ENCODE measurements at regions not wholly inside any gene's neighbourhood (a gene's known extent, or its start where the extent isn't known, plus 50 kb on each side); places are given as distances from the start of the nearest gene placed in this dataset.

- Histone ChIP-seq H3K4me1 (ENCODE audit: control insufficient read depth, low read length) (no peaks in the 10 kb centered on the region), H3K79me2 (ENCODE audit: control insufficient read depth, low read length) (no peaks in the 10 kb centered on the region)
These were observed 65.2 kb upstream of the CTAGE1 start for GRCh38 chr18:22482948-22483347.

GRCh38 chr18:22483407-22483806 is 65.7 kb upstream of the CTAGE1 start:
- no peak overlapping the region for H3K27ac ChIP-seq (ENCODE audit: low read depth, low read length)
- no peaks in the 10 kb centered on the region for H3K9me2 ChIP-seq (replicated peaks; ENCODE audit: control insufficient read depth, low read length)
- TF ChIP-seq CTCF (IDR thresholded peaks at IDR 0.05; ENCODE audit: low read depth, low read length, poor library complexity, severe bottlenecking) (no peak), EZH2phosphoT487 (IDR thresholded peaks at IDR 0.05; ENCODE audit: borderline replicate concordance, low read length) (no peak)
- H3K4me1 ChIP-seq (ENCODE audit: control insufficient read depth, low read length) = no peaks in the 10 kb centered on the region
- H3F3A ChIP-seq (ENCODE audit: control insufficient read depth, insufficient read depth) = no peaks in the 10 kb centered on the region
- no peaks in the 10 kb centered on the region for H3K9me3 ChIP-seq (ENCODE audit: control insufficient read depth, insufficient read depth, low read length)
- H3K27me3 ChIP-seq (ENCODE audit: control insufficient read depth, low read length) = no peaks in the 10 kb centered on the region
- no peaks in the 10 kb centered on the region for H4K20me1 ChIP-seq (ENCODE audit: control insufficient read depth, insufficient read depth, low read depth, low read length)
- no peaks in the 10 kb centered on the region for H3K36me3 ChIP-seq (ENCODE audit: control insufficient read depth, low read length)
- no peak overlapping the region for H3K4me2 ChIP-seq (ENCODE audit: low read length)
- no peak overlapping the region for H3K4me3 ChIP-seq (ENCODE audit: low read length)
- no peaks in the 10 kb centered on the region for H3K79me2 ChIP-seq (ENCODE audit: control insufficient read depth, low read length)

More at GRCh38 chr18:22482948-22483347, 65.2 kb upstream of the CTAGE1 start:
- Histone ChIP-seq H4K20me1 (ENCODE audit: control insufficient read depth, insufficient read depth, low read depth, low read length) (no peaks in the 10 kb centered on the region), H3K27ac (ENCODE audit: low read depth, low read length) (no peak overlapping the region), H3K36me3 (ENCODE audit: control insufficient read depth, low read length) (no peaks in the 10 kb centered on the region), H3K4me2 (ENCODE audit: low read length) (no peak overlapping the region), H3K27me3 (ENCODE audit: control insufficient read depth, low read length) (no peaks in the 10 kb centered on the region), H3K4me3 (ENCODE audit: low read length) (no peak overlapping the region), H3K9me3 (ENCODE audit: control insufficient read depth, insufficient read depth, low read length) (no peaks in the 10 kb centered on the region), H3K9me2 (replicated peaks; ENCODE audit: control insufficient read depth, low read length) (no peaks in the 10 kb centered on the region), H3F3A (ENCODE audit: control insufficient read depth, insufficient read depth) (no peaks in the 10 kb centered on the region)
- TF ChIP-seq EZH2phosphoT487 (IDR thresholded peaks at IDR 0.05; ENCODE audit: borderline replicate concordance, low read length) (no peak), CTCF (IDR thresholded peaks at IDR 0.05; ENCODE audit: low read depth, low read length, poor library complexity, severe bottlenecking) (no peak)

GRCh38 chr18:22484471-22484870 is 66.8 kb upstream of the CTAGE1 start:
- Histone ChIP-seq H3K9me2 (replicated peaks; ENCODE audit: control insufficient read depth, low read length) (no peaks in the 10 kb centered on the region), H3K79me2 (ENCODE audit: control insufficient read depth, low read length) (no peaks in the 10 kb centered on the region), H3K9me3 (ENCODE audit: control insufficient read depth, insufficient read depth, low read length) (no peaks in the 10 kb centered on the region), H4K20me1 (ENCODE audit: control insufficient read depth, insufficient read depth, low read depth, low read length) (no peaks in the 10 kb centered on the region), H3K4me2 (ENCODE audit: low read length) (no peak overlapping the region), H3K4me1 (ENCODE audit: control insufficient read depth, low read length) (no peaks in the 10 kb centered on the region), H3K4me3 (ENCODE audit: low read length) (no peak overlapping the region), H3K36me3 (ENCODE audit: control insufficient read depth, low read length) (no peaks in the 10 kb centered on the region), H3F3A (ENCODE audit: control insufficient read depth, insufficient read depth) (no peaks in the 10 kb centered on the region), H3K27me3 (ENCODE audit: control insufficient read depth, low read length) (no peaks in the 10 kb centered on the region), H3K27ac (ENCODE audit: low read depth, low read length) (no peak overlapping the region)
- TF ChIP-seq CTCF (IDR thresholded peaks at IDR 0.05; ENCODE audit: low read depth, low read length, poor library complexity, severe bottlenecking) = no peak

- H3K9me2 ChIP-seq (replicated peaks; ENCODE audit: control insufficient read depth, low read length) = no peaks in the 10 kb centered on the region
- no peaks in the 10 kb centered on the region for H3K79me2 ChIP-seq (ENCODE audit: control insufficient read depth, low read length)
- H3K4me3 ChIP-seq (ENCODE audit: low read length) = no peak overlapping the region
- no peaks in the 10 kb centered on the region for H4K20me1 ChIP-seq (ENCODE audit: control insufficient read depth, insufficient read depth, low read depth, low read length)
- no peak for TF ChIP-seq EZH2phosphoT487 (IDR thresholded peaks at IDR 0.05; ENCODE audit: borderline replicate concordance, low read length)
- TF ChIP-seq CTCF (IDR thresholded peaks at IDR 0.05; ENCODE audit: low read depth, low read length, poor library complexity, severe bottlenecking) = no peak
- no peaks in the 10 kb centered on the region for H3K4me1 ChIP-seq (ENCODE audit: control insufficient read depth, low read length)
- H3K9me3 ChIP-seq (ENCODE audit: control insufficient read depth, insufficient read depth, low read length) = no peaks in the 10 kb centered on the region
- no peaks in the 10 kb centered on the region; the same call in 1 of the 2 replicates for H3K27me3 ChIP-seq (ENCODE audit: control insufficient read depth, low read length)
- no peak overlapping the region for H3K27ac ChIP-seq (ENCODE audit: low read depth, low read length)
- no peak overlapping the region for H3K4me2 ChIP-seq (ENCODE audit: low read length)
- H3F3A ChIP-seq (ENCODE audit: control insufficient read depth, insufficient read depth) = no peaks in the 10 kb centered on the region
- no peaks in the 10 kb centered on the region for H3K36me3 ChIP-seq (ENCODE audit: control insufficient read depth, low read length)
These were observed 68.1 kb upstream of the CTAGE1 start for GRCh38 chr18:22485808-22486244.

Measured in DOHH2 (cell line).